Breast epithelium (tissue), 3 donors: ENCODE measurements at regions not wholly inside any gene's neighbourhood (a gene's known extent, or its start where the extent isn't known, plus 50 kb on each side); places are given as distances from the start of the nearest gene placed in this dataset.

ENCODE experiments used
- POLR2A ChIP-seq: fragments of 450-650 bp; IDR thresholded peaks from one replicate; pipeline ENCODE4 v1.6.1; 2016; ENCODE audit warnings: antibody characterized with exemption, mild to moderate bottlenecking, moderate library complexity
- POLR2AphosphoS5 ChIP-seq, 3 donors: sonication (generic); formaldehyde crosslinking; IDR thresholded peaks; one replicate each; pipeline ENCODE4 v1.6.1; 2017; ENCODE audit warnings: antibody characterized with exemption in 3 of 3
- TF ChIP-seq, protein P1 (sequence below), 3 donors: fragments of 450-650 bp; IDR thresholded peaks; one replicate each; pipeline ENCODE4 v1.5.1; 2016 to 2017; ENCODE audit warnings: antibody characterized with exemption in 3 of 3, mild to moderate bottlenecking in 3 of 3, moderate library complexity in 3 of 3

DNA sequence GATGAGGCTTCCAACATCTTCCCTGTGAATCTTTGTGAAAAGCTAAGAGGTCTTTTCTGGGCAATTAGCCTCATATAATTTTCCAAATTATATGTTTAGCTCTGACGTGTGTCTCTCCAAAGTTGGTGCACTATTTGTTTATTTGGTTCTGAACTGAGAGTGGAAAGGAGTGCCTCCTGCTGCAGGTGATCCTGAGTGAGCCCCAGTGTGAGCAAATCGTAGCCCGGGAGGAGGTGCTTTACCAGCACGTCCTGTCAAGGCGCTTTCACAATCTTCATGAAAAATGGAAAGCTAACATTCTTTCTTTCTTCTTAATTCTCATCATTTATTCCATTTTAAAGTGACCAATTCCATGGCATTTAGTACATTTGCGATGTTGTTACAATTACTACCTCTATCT, 231.9 kb downstream of the BMP2 start:
- TF ChIP-seq, protein P1, sequence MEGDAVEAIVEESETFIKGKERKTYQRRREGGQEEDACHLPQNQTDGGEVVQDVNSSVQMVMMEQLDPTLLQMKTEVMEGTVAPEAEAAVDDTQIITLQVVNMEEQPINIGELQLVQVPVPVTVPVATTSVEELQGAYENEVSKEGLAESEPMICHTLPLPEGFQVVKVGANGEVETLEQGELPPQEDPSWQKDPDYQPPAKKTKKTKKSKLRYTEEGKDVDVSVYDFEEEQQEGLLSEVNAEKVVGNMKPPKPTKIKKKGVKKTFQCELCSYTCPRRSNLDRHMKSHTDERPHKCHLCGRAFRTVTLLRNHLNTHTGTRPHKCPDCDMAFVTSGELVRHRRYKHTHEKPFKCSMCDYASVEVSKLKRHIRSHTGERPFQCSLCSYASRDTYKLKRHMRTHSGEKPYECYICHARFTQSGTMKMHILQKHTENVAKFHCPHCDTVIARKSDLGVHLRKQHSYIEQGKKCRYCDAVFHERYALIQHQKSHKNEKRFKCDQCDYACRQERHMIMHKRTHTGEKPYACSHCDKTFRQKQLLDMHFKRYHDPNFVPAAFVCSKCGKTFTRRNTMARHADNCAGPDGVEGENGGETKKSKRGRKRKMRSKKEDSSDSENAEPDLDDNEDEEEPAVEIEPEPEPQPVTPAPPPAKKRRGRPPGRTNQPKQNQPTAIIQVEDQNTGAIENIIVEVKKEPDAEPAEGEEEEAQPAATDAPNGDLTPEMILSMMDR (IDR thresholded peaks at IDR 0.05), result no peak
- TF ChIP-seq POLR2A, result no peak
- TF ChIP-seq POLR2AphosphoS5 (IDR thresholded peaks at IDR 0.05), result no peak
